ENCODE measurements at regions not wholly inside any gene's neighbourhood (a gene's known extent, or its start where the extent isn't known, plus 50 kb on each side); places are given as distances from the start of the nearest gene placed in this dataset.

GRCh38 chr12:91316161-91316906 lies 133.7 kb upstream of the DCN start:
- DNase-seq (ENCODE audit: low read depth in 2 of 2), result no peak

GRCh38 chr12:91311081-91311480 lies 128.5 kb upstream of the DCN start:
- no peak for DNase-seq (ENCODE audit: low read depth in 2 of 2)

- DNase-seq (ENCODE audit: low read depth in 2 of 2), result no peak
Observed at GRCh38 chr12:91309450-91309849, 126.8 kb upstream of the DCN start.

GRCh38 chr12:91307957-91308670 lies 125.5 kb upstream of the DCN start:
- no peak for DNase-seq (ENCODE audit: low read depth in 2 of 2)

DNA sequence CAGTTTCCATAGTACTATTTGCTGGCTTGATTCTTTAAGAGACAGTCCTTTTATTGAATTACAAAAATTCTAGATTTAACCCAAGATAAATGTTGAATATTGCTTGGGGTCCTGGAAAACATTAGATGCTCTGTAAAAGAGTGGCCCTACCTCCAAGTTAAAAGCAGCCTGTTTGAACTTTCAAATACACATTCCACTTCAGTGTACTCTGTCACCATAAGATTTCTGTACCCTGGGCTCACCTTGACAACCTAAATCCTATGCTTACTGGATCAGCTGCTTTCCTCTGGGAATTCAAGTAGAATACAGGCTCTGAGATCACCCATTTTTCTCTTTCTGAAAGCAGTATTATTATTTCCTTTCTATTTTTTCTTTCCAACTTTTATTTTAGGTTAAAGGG lies 107.7 kb upstream of the DCN start:
- DNase-seq (ENCODE audit: low read depth in 2 of 2), result no peak

GRCh38 chr12:91289906-91290305 lies 107.3 kb upstream of the DCN start:
- no peak for DNase-seq (ENCODE audit: low read depth in 2 of 2)

DNA sequence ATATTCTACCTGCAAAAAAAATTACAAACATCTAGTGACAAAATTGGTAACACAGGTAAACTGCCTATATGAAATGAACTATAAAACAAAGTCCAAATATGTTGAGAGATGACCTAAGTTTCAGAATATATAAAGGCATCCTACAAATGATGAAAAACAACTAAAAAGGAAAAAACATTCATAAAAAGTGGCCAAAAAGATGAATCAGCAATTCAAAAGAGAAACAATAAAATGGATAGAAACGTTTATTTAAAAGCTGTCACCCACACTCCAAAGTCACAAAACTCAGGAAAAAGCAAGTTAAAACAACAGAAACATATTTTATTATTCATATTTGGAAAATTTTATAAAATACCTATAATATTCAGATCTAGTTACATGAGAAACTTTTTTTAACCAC lies 106.5 kb upstream of the DCN start:
- no peak for DNase-seq (ENCODE audit: low read depth in 2 of 2)

GRCh38 chr12:91287753-91288152 lies 105.1 kb upstream of the DCN start:
- no peak for DNase-seq (ENCODE audit: low read depth in 2 of 2)

- DNase-seq (ENCODE audit: low read depth in 2 of 2), result no peak
Observed at GRCh38 chr12:91278126-91278525, 95.5 kb upstream of the DCN start.

- peak; percentile 28 to 35 for DNase-seq (ENCODE audit: low read depth in 2 of 2)
Observed at GRCh38 chr12:91276509-91276908, 93.9 kb upstream of the DCN start.

DNA sequence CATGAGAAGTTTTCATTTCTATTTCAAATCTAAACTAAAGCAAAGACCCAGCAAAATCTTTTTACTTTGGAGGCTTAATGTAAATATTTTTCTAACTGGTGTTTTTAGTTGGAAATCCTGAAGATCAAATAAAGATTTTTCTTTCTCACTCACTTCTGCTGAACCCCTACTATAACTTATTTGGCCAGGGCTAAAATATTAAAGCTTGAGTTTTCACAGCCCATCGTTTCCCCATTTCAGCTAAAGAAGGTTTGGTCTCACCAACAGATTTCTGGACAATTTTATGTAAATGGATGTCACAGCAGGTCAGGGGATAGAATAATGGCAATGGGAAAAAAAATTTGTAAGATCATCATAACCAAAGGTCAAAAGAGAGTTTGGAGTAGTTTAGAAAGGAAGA lies 92.7 kb upstream of the DCN start:
- no peak for DNase-seq (ENCODE audit: low read depth in 2 of 2)

DNA sequence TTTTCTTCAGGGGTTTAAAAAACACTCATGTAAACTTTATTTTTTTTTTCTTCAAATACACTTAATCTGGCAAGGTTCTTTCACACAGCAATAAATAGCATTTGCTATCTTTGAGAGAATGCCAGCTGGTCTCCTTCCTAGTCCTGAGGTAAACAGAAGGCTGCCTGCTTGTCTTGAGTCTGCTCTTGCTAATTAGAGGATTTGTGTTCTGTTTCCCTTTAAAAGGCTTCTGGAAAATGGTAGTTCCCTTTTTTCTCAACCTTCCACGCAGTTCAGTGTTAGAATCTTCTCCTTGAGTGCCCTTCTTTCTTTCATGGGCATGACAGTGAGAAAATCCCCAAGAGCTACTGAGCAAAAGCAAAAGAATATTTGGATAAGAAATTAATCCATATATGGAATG lies 92.3 kb upstream of the DCN start:
- peak in 1 of 2 experiments; percentile 25 for DNase-seq (ENCODE audit: low read depth in 2 of 2)

GRCh38 chr12:91273560-91273959 lies 90.9 kb upstream of the DCN start:
- DNase-seq (ENCODE audit: low read depth in 2 of 2), result no peak

DNA sequence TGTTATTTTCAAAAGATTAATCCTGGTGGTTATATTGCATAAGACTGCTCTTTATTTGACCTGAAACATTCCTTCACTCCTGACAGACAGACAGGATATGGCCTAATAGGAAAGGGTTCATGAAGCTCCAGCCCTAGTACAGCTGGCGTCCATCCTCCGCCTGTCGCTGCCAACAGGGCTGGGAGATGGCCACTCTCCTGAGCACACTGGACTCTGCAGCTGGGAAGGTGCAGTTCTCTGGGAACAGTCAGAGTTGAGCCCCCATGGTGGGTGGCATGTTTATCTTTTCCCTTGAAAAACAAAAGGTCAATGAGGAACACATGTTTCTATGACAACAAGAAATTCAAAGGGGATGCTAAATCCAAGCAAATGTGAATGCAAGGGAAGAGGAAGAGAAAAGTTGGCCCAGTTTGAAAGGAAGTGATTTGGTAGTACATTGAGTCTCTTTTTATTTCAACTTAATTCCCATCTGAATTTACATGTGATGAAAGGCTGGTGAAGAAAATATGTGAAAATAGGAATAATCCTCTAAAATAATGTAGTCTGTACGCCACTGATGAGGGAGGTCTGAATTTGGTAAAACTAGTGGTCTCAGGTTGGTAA lies 89.9 kb upstream of the DCN start:
- DNase-seq (ENCODE audit: low read depth in 2 of 2), result no peak

- no peak for DNase-seq (ENCODE audit: low read depth in 2 of 2)
Observed at GRCh38 chr12:91271185-91271584, 88.6 kb upstream of the DCN start.

GRCh38 chr12:91267039-91267438 lies 84.4 kb upstream of the DCN start:
- DNase-seq (ENCODE audit: low read depth in 2 of 2), result no peak

GRCh38 chr12:91264178-91264577 lies 81.6 kb upstream of the DCN start:
- DNase-seq (ENCODE audit: low read depth in 2 of 2), result no peak

- no peak for DNase-seq (ENCODE audit: low read depth in 2 of 2)
Observed at GRCh38 chr12:91261820-91262676, 79.4 kb upstream of the DCN start.

- DNase-seq (ENCODE audit: low read depth in 2 of 2), result peak; percentile 20 to 21
Observed at GRCh38 chr12:91256411-91256810, 73.8 kb upstream of the DCN start.

DNA sequence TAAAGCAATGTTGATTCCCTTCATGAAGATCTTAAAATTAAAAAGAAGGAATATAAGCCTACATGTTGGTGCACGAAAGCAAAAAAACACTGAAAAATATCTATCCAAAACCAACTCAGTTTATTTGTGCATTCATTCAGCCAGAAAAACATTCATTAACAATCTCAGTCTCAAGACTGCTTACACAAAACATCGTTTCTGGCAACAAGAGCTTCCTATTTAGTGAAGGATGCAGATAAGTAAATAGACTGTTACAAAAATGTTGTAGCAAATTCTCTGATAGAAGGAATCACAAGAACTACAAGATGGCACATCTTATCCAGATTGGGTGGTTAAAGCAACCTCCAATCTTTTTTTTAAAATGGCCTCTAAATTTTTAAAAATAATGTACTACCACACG lies 69.7 kb upstream of the DCN start:
- no peak for DNase-seq (ENCODE audit: low read depth in 2 of 2)

DNA sequence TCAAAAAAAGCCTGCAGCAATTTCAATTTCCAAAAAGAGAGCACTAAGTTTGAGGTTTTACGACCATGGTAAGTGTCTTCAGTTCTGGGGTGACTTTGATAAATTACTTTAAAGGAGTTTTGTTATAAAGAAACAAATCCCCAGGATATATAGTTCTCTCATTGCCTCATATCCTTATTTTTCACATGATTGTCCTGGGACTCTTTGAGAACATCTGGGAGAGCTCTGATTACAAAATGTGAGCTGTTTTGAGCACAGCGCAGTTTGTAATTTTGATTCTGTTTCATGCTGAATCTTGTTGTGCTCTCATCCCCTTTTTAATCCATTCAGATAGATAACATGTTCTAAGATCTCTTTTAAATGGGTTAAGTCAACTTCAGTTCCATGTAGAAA lies 67.7 kb upstream of the DCN start:
- peak; percentile 63 to 66 for DNase-seq (ENCODE audit: low read depth in 2 of 2)
